Trophoblast cell (in vitro differentiated cells and primary cell): ENCODE measurements at regions not wholly inside any gene's neighbourhood (a gene's known extent, or its start where the extent isn't known, plus 50 kb on each side); places are given as distances from the start of the nearest gene placed in this dataset.

Experiments used
- DNase-seq, 2 donors: peaks; one replicate each; pipeline ENCODE4 v3.0.0-alpha.2; 2016
- H2AFZ ChIP-seq: 2 replicates; pipeline ENCODE4 v1.6.1; 2013; ENCODE audit warnings: low read length, moderate library complexity, mild to moderate bottlenecking; ENCODE audit not compliant: insufficient read depth, poor library complexity
- H2AK5ac ChIP-seq: 2 replicates; pipeline ENCODE4 v1.6.1; 2013; ENCODE audit warnings: mild to moderate bottlenecking, low read length
- H2BK120ac ChIP-seq: 2 replicates; pipeline ENCODE4 v1.6.1; 2013; ENCODE audit warnings: low read length, mild to moderate bottlenecking, moderate library complexity; ENCODE audit not compliant: insufficient read depth, poor library complexity
- H2BK12ac ChIP-seq: 2 replicates; pipeline ENCODE4 v1.6.1; 2013; ENCODE audit warnings: mild to moderate bottlenecking, low read length, moderate library complexity
- H2BK5ac ChIP-seq: 2 replicates; pipeline ENCODE4 v1.6.1; 2013; ENCODE audit warnings: low read length, low read depth, moderate library complexity, mild to moderate bottlenecking; ENCODE audit not compliant: poor library complexity
- H3K14ac ChIP-seq: 2 replicates; pipeline ENCODE4 v1.6.1; 2013; ENCODE audit warnings: mild to moderate bottlenecking, low read length
- H3K18ac ChIP-seq: 2 replicates; pipeline ENCODE4 v1.6.1; 2013; ENCODE audit warnings: mild to moderate bottlenecking, low read length
- H3K23ac ChIP-seq: 2 replicates; pipeline ENCODE4 v1.6.1; 2013; ENCODE audit warnings: low read length
- H3K27ac ChIP-seq: 2 replicates; pipeline ENCODE4 v1.5.1; 2013; ENCODE audit warnings: low read depth, mild to moderate bottlenecking, inconsistent platforms, low read length, moderate library complexity
- H3K27me3 ChIP-seq: 2 replicates; pipeline ENCODE4 v1.6.1; 2013; ENCODE audit warnings: inconsistent platforms, mild to moderate bottlenecking, low read length, moderate library complexity; ENCODE audit not compliant: insufficient read depth
- H3K36me3 ChIP-seq, 2 experiments: 1 replicate in 1 of 2; 2 replicates in 1 of 2; pipeline ENCODE4 v1.6.1; 2013; ENCODE audit warnings: low read length in 2 of 2, mild to moderate bottlenecking in 2 of 2, moderate library complexity in 1 of 2; ENCODE audit not compliant: insufficient read depth in 2 of 2, control insufficient read depth in 1 of 2
- H3K4ac ChIP-seq: 2 replicates; pipeline ENCODE4 v1.6.1; 2013; ENCODE audit warnings: low read depth, mild to moderate bottlenecking, low read length, moderate library complexity
- H3K4me1 ChIP-seq, 2 experiments: 1 replicate in 1 of 2; 2 replicates in 1 of 2; pipeline ENCODE4 v1.6.1; 2013; ENCODE audit warnings: low read length in 2 of 2, mild to moderate bottlenecking in 2 of 2, moderate library complexity in 1 of 2; ENCODE audit not compliant: insufficient read depth in 2 of 2, control insufficient read depth in 1 of 2
- H3K4me2 ChIP-seq: 2 replicates; pipeline ENCODE4 v1.6.1; 2013; ENCODE audit warnings: inconsistent platforms, mild to moderate bottlenecking, low read length, moderate library complexity
- H3K4me3 ChIP-seq: 2 replicates; pipeline ENCODE4 v1.5.1; 2013; ENCODE audit warnings: mild to moderate bottlenecking, low read depth, low read length, inconsistent platforms
- H3K79me1 ChIP-seq: one replicate; pipeline ENCODE4 v1.6.1; 2013; ENCODE audit warnings: low read length
- H3K79me2 ChIP-seq: 2 replicates; pipeline ENCODE4 v1.6.1; 2013; ENCODE audit warnings: low read length, mild to moderate bottlenecking; ENCODE audit not compliant: control insufficient read depth, insufficient read depth, poor library complexity
- H3K9ac ChIP-seq: 2 replicates; pipeline ENCODE4 v1.6.1; 2013; ENCODE audit warnings: mild to moderate bottlenecking, low read length
- H3K9me3 ChIP-seq: 2 replicates; pipeline ENCODE4 v1.6.1; 2013; ENCODE audit warnings: low read depth, mild to moderate bottlenecking, control low read depth, inconsistent platforms, low read length; ENCODE audit not compliant: insufficient read depth
- H4K12ac ChIP-seq: 2 replicates; pipeline ENCODE4 v1.6.1; 2013; ENCODE audit warnings: low read depth, mild to moderate bottlenecking, low read length, moderate library complexity
- H4K8ac ChIP-seq: 2 replicates; pipeline ENCODE4 v1.6.1; 2013; ENCODE audit warnings: low read depth, mild to moderate bottlenecking, low read length, moderate library complexity
- H4K91ac ChIP-seq: one replicate; pipeline ENCODE4 v1.6.1; 2013; ENCODE audit warnings: low read depth, mild to moderate bottlenecking, low read length, moderate library complexity
- WGBS: extraction: QIAGEN DNeasy Blood & Tissue Kit; methylation state at CpG from one replicate; pipeline ENCODE4 v1.1.7; 2013; ENCODE audit warnings: missing lambda C conversion rate; ENCODE audit not compliant: insufficient read length, insufficient coverage; ENCODE audit errors: extremely low coverage; 5-methylcytosine and 5-hydroxymethylcytosine counted together

DNA sequence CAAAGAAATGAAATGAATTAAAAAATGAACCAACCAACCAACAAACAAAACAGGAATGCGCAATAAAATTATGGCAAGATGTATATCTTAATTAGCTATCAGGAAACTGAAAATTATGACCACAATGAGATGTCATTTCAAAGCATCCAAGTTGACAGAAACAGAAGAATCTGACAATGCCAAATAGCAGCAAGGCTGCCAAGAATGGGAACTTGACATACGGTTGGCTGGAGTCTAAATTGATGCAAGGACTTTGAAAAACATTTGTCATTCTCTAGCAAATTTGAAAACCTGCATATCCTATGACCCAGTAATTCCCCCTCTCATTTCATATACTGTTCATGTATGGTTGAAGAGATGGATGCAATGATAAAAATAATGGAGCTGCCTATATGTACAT is 1262.6 kb downstream of the TBC1D22A start:
- H4K12ac ChIP-seq, result no peak overlapping the region
- no peaks in the 10 kb centered on the region for H3K4me1 ChIP-seq
- H3K79me1 ChIP-seq, result no peaks in the 10 kb centered on the region
- no peak for DNase-seq
- no peak overlapping the region for H3K4ac ChIP-seq
- WGBS, result no CpG with 5 or more reads among the region's 2 CpGs
- no peak overlapping the region for H3K4me2 ChIP-seq
- no peak overlapping the region for H3K18ac ChIP-seq
- no peaks in the 10 kb centered on the region for H3K27me3 ChIP-seq
- no peak overlapping the region for H3K23ac ChIP-seq
- no peak overlapping the region for H3K9ac ChIP-seq
- no peak overlapping the region for H4K91ac ChIP-seq
- H3K4me3 ChIP-seq, result no peak overlapping the region
- H3K27ac ChIP-seq, result no peak overlapping the region
- H2AFZ ChIP-seq, result no peak overlapping the region
- no peak overlapping the region for H2BK120ac ChIP-seq
- no peak overlapping the region for H2BK12ac ChIP-seq
- no peak overlapping the region for H4K8ac ChIP-seq
- no peaks in the 10 kb centered on the region for H3K9me3 ChIP-seq
- no peaks in the 10 kb centered on the region for H3K79me2 ChIP-seq
- H2AK5ac ChIP-seq, result no peak overlapping the region
- H3K14ac ChIP-seq, result no peak overlapping the region
- no peaks in the 10 kb centered on the region for H3K36me3 ChIP-seq
- H2BK5ac ChIP-seq, result no peak overlapping the region

DNA sequence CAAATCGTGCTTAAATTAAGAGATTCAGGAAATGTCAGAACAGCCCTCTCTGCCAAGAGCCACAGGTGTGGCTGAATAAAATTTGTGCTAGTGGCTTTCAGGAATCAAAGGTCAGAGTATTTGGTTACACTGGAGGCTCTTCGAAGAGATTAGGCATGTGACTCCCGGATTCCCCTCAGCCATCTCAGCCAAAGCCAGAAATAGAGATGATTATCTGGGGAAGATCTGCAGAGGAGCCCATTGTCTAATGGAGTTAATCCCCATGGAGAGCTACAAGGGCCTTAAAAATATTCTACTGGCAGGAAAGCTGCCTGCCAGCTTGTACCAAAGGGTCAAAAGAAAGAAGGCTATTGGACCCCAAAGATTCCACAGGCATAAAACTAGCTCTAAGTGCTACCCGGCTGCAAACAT is 1259.5 kb downstream of the TBC1D22A start:
- Histone ChIP-seq H2BK12ac (no peak overlapping the region), H4K12ac (no peak overlapping the region), H3K23ac (no peak overlapping the region), H3K18ac (no peak overlapping the region), H4K8ac (no peak overlapping the region), H3K36me3 (no peaks in the 10 kb centered on the region), H3K79me1 (no peaks in the 10 kb centered on the region), H2AFZ (no peak overlapping the region), H3K4me1 (no peaks in the 10 kb centered on the region), H3K14ac (no peak overlapping the region), H2AK5ac (no peak overlapping the region), H3K27me3 (no peaks in the 10 kb centered on the region), H2BK120ac (no peak overlapping the region), H4K91ac (no peak overlapping the region), H3K9ac (no peak overlapping the region), H3K27ac (no peak overlapping the region), H3K4me3 (no peak overlapping the region), H3K9me3 (peaks cover 18% of the 10 kb centered on the region), H3K4me2 (no peak overlapping the region), H3K4ac (no peak overlapping the region), H2BK5ac (no peak overlapping the region), H3K79me2 (no peaks in the 10 kb centered on the region)
- no CpG with 5 or more reads among the region's 4 CpGs for WGBS
- DNase-seq, result no peak

DNA sequence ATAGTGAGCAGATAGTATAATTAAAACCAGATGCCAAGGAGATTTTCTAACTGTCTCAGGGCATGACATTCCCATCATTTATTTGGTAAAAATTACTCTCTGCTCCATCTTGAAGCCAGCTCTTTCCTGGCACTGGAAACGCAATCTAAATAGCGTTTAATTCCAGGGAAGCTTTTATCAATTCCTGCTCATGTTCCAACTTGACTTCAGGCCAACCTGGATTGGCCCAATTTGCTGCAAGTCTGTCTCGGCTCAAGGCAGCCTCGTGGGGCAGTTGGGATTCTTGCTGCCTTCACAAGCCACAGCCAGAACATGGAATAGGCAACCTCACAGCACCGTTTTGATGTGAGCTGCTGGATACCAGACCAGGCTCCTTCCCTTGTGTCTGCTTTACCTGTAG is 1255.9 kb downstream of the TBC1D22A start:
- Histone ChIP-seq H4K12ac (no peak overlapping the region), H3K4ac (no peak overlapping the region), H3K23ac (no peak overlapping the region), H3K14ac (no peak overlapping the region), H2BK5ac (no peak overlapping the region), H2AFZ (no peak overlapping the region), H3K9ac (no peak overlapping the region), H4K91ac (no peak overlapping the region), H3K18ac (no peak overlapping the region), H3K4me1 (no peaks in the 10 kb centered on the region), H3K79me1 (no peaks in the 10 kb centered on the region), H2BK12ac (no peak overlapping the region), H3K27me3 (no peaks in the 10 kb centered on the region), H3K4me2 (no peak overlapping the region), H3K27ac (no peak overlapping the region), H2BK120ac (no peak overlapping the region), H3K9me3 (peaks cover 20% of the 10 kb centered on the region), H3K4me3 (no peak overlapping the region), H4K8ac (no peak overlapping the region), H3K36me3 (no peaks in the 10 kb centered on the region), H3K79me2 (no peaks in the 10 kb centered on the region), H2AK5ac (no peak overlapping the region)
- no peak for DNase-seq
- WGBS, result no CpG with 5 or more reads among the region's 5 CpGs

DNA sequence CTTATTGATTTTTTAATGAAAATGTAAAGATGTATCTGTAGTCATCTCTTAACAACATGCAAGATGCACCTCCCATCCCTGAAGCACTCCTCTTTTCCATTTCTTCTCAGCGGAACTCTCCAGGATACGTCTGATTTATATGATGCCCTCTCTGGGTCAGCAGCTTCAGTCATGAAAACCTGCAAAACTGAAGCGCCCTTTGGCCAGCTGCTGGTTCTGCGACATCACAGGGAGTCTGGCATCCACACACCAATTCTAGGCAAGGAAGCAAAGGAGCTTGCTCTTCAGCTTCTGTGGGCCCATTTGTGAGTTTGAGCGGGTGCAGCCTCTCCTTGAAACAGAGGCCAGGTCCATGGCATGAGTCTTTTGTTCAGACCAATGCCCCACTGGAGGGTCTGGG is 1253.3 kb downstream of the TBC1D22A start:
- Histone ChIP-seq H3K4me1 (no peaks in the 10 kb centered on the region), H3K4ac (no peak overlapping the region), H2BK12ac (no peak overlapping the region), H3K9me3 (peaks cover 20% of the 10 kb centered on the region), H2AK5ac (no peak overlapping the region), H3K27ac (no peak overlapping the region), H3K79me2 (no peaks in the 10 kb centered on the region), H2BK120ac (no peak overlapping the region), H3K23ac (no peak overlapping the region), H3K36me3 (no peaks in the 10 kb centered on the region), H3K18ac (no peak overlapping the region), H4K12ac (no peak overlapping the region), H2BK5ac (no peak overlapping the region), H3K9ac (no peak overlapping the region), H3K27me3 (no peaks in the 10 kb centered on the region), H2AFZ (no peak overlapping the region), H3K14ac (no peak overlapping the region), H3K4me2 (no peak overlapping the region), H3K4me3 (no peak overlapping the region), H3K79me1 (no peaks in the 10 kb centered on the region), H4K8ac (no peak overlapping the region), H4K91ac (no peak overlapping the region)
- DNase-seq, result no peak
- WGBS, result no CpG with 5 or more reads among the region's 5 CpGs
